Naive thymus-derived CD4-positive, alpha-beta T cell (primary cell): ENCODE measurements at regions not wholly inside any gene's neighbourhood (a gene's known extent, or its start where the extent isn't known, plus 50 kb on each side); places are given as distances from the start of the nearest gene placed in this dataset.

Experiments
- ATAC-seq: fragments of 150-1000 bp; cut with Tn5 transposase; 2 replicates; pipeline ENCODE4 v1.10.0; 2021; ENCODE audit warnings: mild to moderate bottlenecking, moderate library complexity
- CTCF ChIA-PET: fragments of 350-600 bp; sonication (Branson Sonifier 250); formaldehyde crosslinking; loops from one replicate; lab custom pipeline; 2021; ENCODE audit warnings: antibody characterized with exemption; lab: Charles Lee
- POLR2A ChIA-PET: fragments of 350-600 bp; sonication (Branson Sonifier 250); formaldehyde crosslinking; loops from one replicate; lab custom pipeline; 2021; ENCODE audit warnings: antibody characterized with exemption, inconsistent platforms; lab: Charles Lee
- DNase-seq, 9 donors: peaks; one replicate each; pipeline versions ENCODE4 v3.0.0 to v3.0.0-alpha.2; 2020 to 2022; ENCODE audit warnings: mixed read lengths in 1 of 9
- H3K27ac ChIP-seq: one replicate; pipeline ENCODE4 v1.7.0; 2013; ENCODE audit warnings: mild to moderate bottlenecking, low read depth, low read length, moderate library complexity
- H3K27me3 ChIP-seq, 2 donors: one replicate each; pipeline ENCODE4 v1.7.0; 2013; ENCODE audit warnings: low read length in 2 of 2, mild to moderate bottlenecking in 2 of 2, moderate library complexity in 2 of 2; ENCODE audit not compliant: control insufficient read depth in 2 of 2, insufficient read depth in 2 of 2
- H3K36me3 ChIP-seq, 3 experiments: 1 replicate in 2 of 3; 2 replicates in 1 of 3; pipeline ENCODE4 v1.7.0; 2013; ENCODE audit warnings: low read length in 3 of 3, mild to moderate bottlenecking in 3 of 3, moderate library complexity in 1 of 3; ENCODE audit not compliant: insufficient read depth in 3 of 3, control insufficient read depth in 2 of 3
- H3K4me1 ChIP-seq, 2 donors: one replicate each; pipeline ENCODE4 v1.7.0; 2013; ENCODE audit warnings: low read length in 2 of 2, mild to moderate bottlenecking in 2 of 2, moderate library complexity in 1 of 2; ENCODE audit not compliant: control insufficient read depth in 2 of 2, insufficient read depth in 2 of 2
- H3K4me3 ChIP-seq: 2 replicates; pipeline ENCODE4 v1.7.0; 2013; ENCODE audit warnings: mild to moderate bottlenecking, low read length
- H3K9me3 ChIP-seq, 3 experiments: 1 replicate in 2 of 3; 2 replicates in 1 of 3; pipeline ENCODE4 v1.7.0; 2013; ENCODE audit warnings: low read length in 3 of 3; ENCODE audit not compliant: control insufficient read depth in 2 of 3
- H3K27ac Mint-ChIP-seq, 9 donors: one replicate each; pipeline ENCODE4 v1.8.0; 2020 to 2022; ENCODE audit warnings: mixed read lengths in 9 of 9, mild to moderate bottlenecking in 8 of 9, moderate library complexity in 5 of 9, inconsistent platforms in 2 of 9
- H3K27me3 Mint-ChIP-seq, 5 donors: one replicate each; pipeline ENCODE4 v1.8.0; 2021 to 2022; ENCODE audit warnings: mixed read lengths in 5 of 5, mild to moderate bottlenecking in 1 of 5
- H3K36me3 Mint-ChIP-seq, 5 donors: one replicate each; pipeline ENCODE4 v1.8.0; 2020 to 2022; ENCODE audit warnings: mixed read lengths in 5 of 5, mild to moderate bottlenecking in 3 of 5, inconsistent platforms in 1 of 5
- H3K4me1 Mint-ChIP-seq, 7 donors: one replicate each; pipeline ENCODE4 v1.8.0; 2020 to 2022; ENCODE audit warnings: mixed read lengths in 7 of 7, mild to moderate bottlenecking in 3 of 7, inconsistent platforms in 1 of 7
- H3K4me3 Mint-ChIP-seq, 10 donors: one replicate each; pipeline ENCODE4 v1.8.0; 2020 to 2022; ENCODE audit warnings: mild to moderate bottlenecking in 10 of 10, mixed read lengths in 10 of 10, moderate library complexity in 6 of 10, inconsistent platforms in 2 of 10
- H3K9me3 Mint-ChIP-seq, 11 donors: one replicate each; pipeline ENCODE4 v1.8.0; 2020 to 2022; ENCODE audit warnings: mixed read lengths in 11 of 11, mild to moderate bottlenecking in 4 of 11, inconsistent platforms in 1 of 11, moderate library complexity in 1 of 11
- intact Hi-C, 2 donors: fragments of 100-400 bp; cut with micrococcal nuclease; formaldehyde crosslinking; loops; one replicate each; pipeline ENCODE4 v1.15.1; 2023

DNA sequence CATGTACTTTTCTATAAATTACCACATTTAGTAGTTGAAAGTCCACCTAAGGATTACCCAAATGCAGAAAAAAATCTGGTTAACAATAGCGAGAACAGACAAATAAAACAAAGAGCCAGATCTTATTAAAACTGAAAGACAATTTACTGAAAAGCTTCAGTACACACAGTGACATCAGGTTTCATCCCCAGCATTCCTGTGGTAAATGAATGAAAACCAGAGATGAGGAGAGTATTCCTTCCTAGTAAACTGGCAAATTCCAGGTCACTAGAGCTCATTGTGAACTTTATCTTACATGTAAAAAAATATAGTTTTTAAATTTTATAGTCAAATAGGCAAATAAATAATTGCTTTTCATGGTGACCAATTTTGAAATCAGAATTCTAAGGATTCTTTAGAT is 1290.5 kb downstream of the ADGRL3 start:
- intact Hi-C loops, result no loop called here
- Mint-ChIP-seq H3K27me3 (no peaks in the 10 kb centered on the region), H3K27ac (no peak overlapping the region), H3K4me1 (no peaks in the 10 kb centered on the region), H3K9me3 (peaks cover 0 to 19% (median 4%) of the 10 kb centered on the region in 11 donors), H3K4me3 (no peak overlapping the region), H3K36me3 (no peaks in the 10 kb centered on the region)
- Histone ChIP-seq H3K36me3 (no peaks in the 10 kb centered on the region), H3K27ac (no peak overlapping the region), H3K4me1 (no peaks in the 10 kb centered on the region), H3K4me3 (no peak overlapping the region), H3K27me3 (no peaks in the 10 kb centered on the region), H3K9me3 (no peaks in the 10 kb centered on the region)
- no peak for DNase-seq
- no peak for ATAC-seq
- ChIA-PET CTCF (no interaction called here), POLR2A (no interaction called here)

DNA sequence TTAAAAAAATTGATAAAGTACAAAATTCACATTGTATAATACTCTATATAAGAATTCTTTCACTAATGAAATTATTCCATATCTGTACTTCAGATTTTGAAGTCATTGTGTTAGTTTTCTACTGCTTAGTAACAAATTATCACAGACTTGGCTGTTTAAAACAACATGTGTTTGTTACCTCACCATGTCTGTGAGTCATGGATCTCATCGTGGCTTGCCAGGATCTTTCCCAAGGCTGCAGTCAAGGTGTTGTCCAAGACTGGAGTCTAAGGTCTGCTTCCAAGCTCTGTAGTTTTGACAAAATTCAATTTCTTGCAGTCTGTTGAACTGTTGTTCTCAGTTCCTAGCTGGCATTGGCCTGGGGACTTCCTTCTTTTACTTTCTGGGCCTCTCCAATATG is 1286.9 kb downstream of the ADGRL3 start:
- no peak for ATAC-seq
- Mint-ChIP-seq H3K27me3 (no peaks in the 10 kb centered on the region), H3K4me1 (no peaks in the 10 kb centered on the region), H3K4me3 (no peak overlapping the region), H3K27ac (no peak overlapping the region), H3K36me3 (no peaks in the 10 kb centered on the region), H3K9me3 (peaks cover 0 to 10% (median 4%) of the 10 kb centered on the region in 11 donors)
- CTCF ChIA-PET, result no interaction called here
- Histone ChIP-seq H3K27me3 (no peaks in the 10 kb centered on the region), H3K27ac (no peak overlapping the region), H3K4me3 (no peak overlapping the region), H3K4me1 (no peaks in the 10 kb centered on the region), H3K9me3 (no peaks in the 10 kb centered on the region), H3K36me3 (no peaks in the 10 kb centered on the region)
- DNase-seq, result no peak
- POLR2A ChIA-PET, result interaction anchor here (0.6 kb wide), 1 partner anchor 709 kb away, joined by 3 read pairs; no protein-coding TSS in a partner anchor
- intact Hi-C loops, result no loop called here

- Mint-ChIP-seq H3K4me3 (no peak overlapping the region), H3K36me3 (no peaks in the 10 kb centered on the region), H3K27me3 (no peaks in the 10 kb centered on the region), H3K4me1 (no peaks in the 10 kb centered on the region), H3K9me3 (peaks cover 0 to 19% (median 2%) of the 10 kb centered on the region in 11 donors), H3K27ac (no peak overlapping the region)
- no peak for ATAC-seq
- ChIA-PET CTCF (no interaction called here), POLR2A (no interaction called here)
- intact Hi-C loops, result no loop called here
- H3K36me3 ChIP-seq, result no peaks in the 10 kb centered on the region
- no peak for DNase-seq
- no peaks in the 10 kb centered on the region for H3K9me3 ChIP-seq
- H3K4me3 ChIP-seq, result no peak overlapping the region
- H3K27me3 ChIP-seq, result no peaks in the 10 kb centered on the region
- H3K27ac ChIP-seq, result no peak overlapping the region
- H3K4me1 ChIP-seq, result no peaks in the 10 kb centered on the region
These were observed 1284.2 kb downstream of the ADGRL3 start for GRCh38 chr4:62484357-62484756.

DNA sequence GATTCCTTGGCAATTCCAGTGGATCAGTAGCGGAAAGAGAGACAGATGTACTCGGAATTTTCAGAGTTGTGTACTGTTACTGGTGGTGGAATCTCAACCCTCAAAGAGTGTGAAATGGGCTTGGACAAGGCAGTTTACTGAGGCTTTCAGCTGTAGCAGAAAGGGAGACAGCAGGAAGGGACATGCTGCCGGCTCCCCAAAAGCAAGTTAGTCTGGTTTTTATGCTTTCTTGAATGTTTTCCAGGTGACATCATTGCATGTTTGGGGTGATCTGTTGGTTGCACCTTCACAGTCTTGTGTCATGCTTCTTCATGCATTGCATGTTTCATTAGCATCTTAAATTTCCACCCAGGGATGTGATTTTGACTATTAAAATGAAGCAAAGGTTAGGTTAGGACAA is 1282.2 kb downstream of the ADGRL3 start:
- H3K4me3 Mint-ChIP-seq, result no peak overlapping the region

GRCh38 chr4:62475596-62475995 is 1275.5 kb downstream of the ADGRL3 start:
- no peaks in the 10 kb centered on the region for H3K36me3 ChIP-seq
- H3K27me3 ChIP-seq, result no peaks in the 10 kb centered on the region
- no peaks in the 10 kb centered on the region for H3K4me1 ChIP-seq
- ChIA-PET POLR2A (no interaction called here), CTCF (no interaction called here)
- ATAC-seq (no peak), DNase-seq (no peak)
- H3K9me3 ChIP-seq, result no peaks in the 10 kb centered on the region
- no peaks in the 10 kb centered on the region for H3K36me3 Mint-ChIP-seq
- intact Hi-C loops, result no loop called here
- no peak overlapping the region for H3K27ac Mint-ChIP-seq
- H3K4me3 ChIP-seq, result no peak overlapping the region
- peaks cover 0 to 37% (median 6%) of the 10 kb centered on the region in 11 donors for H3K9me3 Mint-ChIP-seq
- H3K4me1 Mint-ChIP-seq, result no peaks in the 10 kb centered on the region
- no peak overlapping the region for H3K4me3 Mint-ChIP-seq
- no peaks in the 10 kb centered on the region for H3K27me3 Mint-ChIP-seq
- H3K27ac ChIP-seq, result no peak overlapping the region

More for the DNA sequence above, 1282.2 kb downstream of the ADGRL3 start:
- intact Hi-C loops, result no loop called here
- Mint-ChIP-seq H3K4me1 (no peaks in the 10 kb centered on the region), H3K27me3 (no peaks in the 10 kb centered on the region), H3K27ac (no peak overlapping the region), H3K9me3 (peaks cover 0 to 21% (median 4%) of the 10 kb centered on the region in 11 donors), H3K36me3 (no peaks in the 10 kb centered on the region)
- H3K4me3 ChIP-seq, result no peak overlapping the region
- H3K36me3 ChIP-seq, result no peaks in the 10 kb centered on the region
- H3K27ac ChIP-seq, result no peak overlapping the region
- H3K4me1 ChIP-seq, result no peaks in the 10 kb centered on the region
- H3K27me3 ChIP-seq, result no peaks in the 10 kb centered on the region
- ChIA-PET POLR2A (no interaction called here), CTCF (no interaction called here)
- DNase-seq (no peak), ATAC-seq (no peak)
- H3K9me3 ChIP-seq, result no peaks in the 10 kb centered on the region

DNA sequence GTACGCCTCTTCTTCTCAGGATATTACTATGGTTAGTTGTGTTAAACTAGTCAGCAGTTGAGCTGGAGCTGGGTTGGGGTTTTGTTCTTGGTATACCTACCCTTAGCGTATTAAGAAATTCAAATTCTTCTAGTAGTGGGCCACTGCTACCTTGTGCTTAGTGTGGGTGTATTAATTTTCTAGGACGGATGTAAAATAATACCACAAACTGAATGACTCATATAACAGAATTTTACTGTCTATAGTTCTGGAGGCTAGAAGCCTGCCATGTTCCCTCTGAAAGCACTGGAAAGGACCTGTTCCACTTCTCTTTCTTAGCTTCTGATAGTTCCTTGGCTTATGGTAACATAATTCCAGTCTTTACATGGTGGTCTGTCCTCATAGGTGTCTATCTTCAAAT is 1274.7 kb downstream of the ADGRL3 start:
- no peaks in the 10 kb centered on the region for H3K4me1 Mint-ChIP-seq
- intact Hi-C loops, result no loop called here
- CTCF ChIA-PET, result no interaction called here
- Histone ChIP-seq H3K4me3 (no peak overlapping the region), H3K9me3 (no peaks in the 10 kb centered on the region), H3K4me1 (no peaks in the 10 kb centered on the region), H3K27me3 (no peaks in the 10 kb centered on the region), H3K36me3 (no peaks in the 10 kb centered on the region), H3K27ac (no peak overlapping the region)
- H3K27me3 Mint-ChIP-seq, result no peaks in the 10 kb centered on the region
- H3K9me3 Mint-ChIP-seq, result peaks cover 0 to 31% (median 6%) of the 10 kb centered on the region in 11 donors
- no peak overlapping the region for H3K27ac Mint-ChIP-seq
- DNase-seq (no peak), ATAC-seq (no peak)
- H3K4me3 Mint-ChIP-seq, result no peak overlapping the region
- H3K36me3 Mint-ChIP-seq, result no peaks in the 10 kb centered on the region
- POLR2A ChIA-PET, result no interaction called here

DNA sequence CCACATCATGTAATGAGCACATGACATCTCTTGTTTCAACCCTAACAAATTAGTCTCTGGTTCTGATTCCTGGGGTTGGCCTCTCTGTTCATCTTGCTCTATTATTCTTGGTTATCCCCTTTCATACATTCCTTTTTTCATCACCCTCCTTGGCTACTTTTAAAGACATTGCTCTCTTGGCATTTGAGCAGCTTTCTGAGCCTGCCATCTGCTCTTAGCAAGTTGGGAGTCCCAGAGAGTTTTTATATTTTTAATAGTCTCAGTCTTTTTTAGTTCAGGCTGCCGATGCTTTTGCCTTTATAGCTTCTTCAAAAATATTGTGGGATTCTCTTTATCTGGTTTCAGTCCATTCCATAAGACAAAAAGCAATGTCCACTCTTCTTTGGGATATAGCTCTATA is 1270.9 kb downstream of the ADGRL3 start:
- POLR2A ChIA-PET, result no interaction called here
- Histone ChIP-seq H3K27ac (no peak overlapping the region), H3K9me3 (no peaks in the 10 kb centered on the region), H3K4me1 (no peaks in the 10 kb centered on the region), H3K27me3 (no peaks in the 10 kb centered on the region), H3K4me3 (no peak overlapping the region), H3K36me3 (no peaks in the 10 kb centered on the region)
- CTCF ChIA-PET, result no interaction called here
- Mint-ChIP-seq H3K27me3 (no peaks in the 10 kb centered on the region), H3K27ac (no peak overlapping the region), H3K9me3 (peaks cover 0 to 28% (median 6%) of the 10 kb centered on the region in 11 donors), H3K36me3 (no peaks in the 10 kb centered on the region), H3K4me1 (no peaks in the 10 kb centered on the region), H3K4me3 (no peak overlapping the region)
- intact Hi-C loops, result no loop called here
- DNase-seq, result no peak
- ATAC-seq, result no peak
